Left forelimb (tissue), 1 donor: ENCODE measurements at regions not wholly inside any gene's neighbourhood (a gene's known extent, or its start where the extent isn't known, plus 50 kb on each side); places are given as distances from the start of the nearest gene placed in this dataset.

Source experiments
- DNase-seq: peaks from one replicate; pipeline ENCODE4 v3.0.0-alpha.2; 2018; ENCODE audit warnings: low spot score

- no peak for DNase-seq
Observed at GRCh38 chr21:38702196-38702595, 103.5 kb upstream of the ETS2 start.

- no peak for DNase-seq
Observed at GRCh38 chr21:38709876-38710275, 95.9 kb upstream of the ETS2 start.

GRCh38 chr21:38712071-38712470 is 93.7 kb upstream of the ETS2 start:
- no peak for DNase-seq

GRCh38 chr21:38712664-38713063 is 93.1 kb upstream of the ETS2 start:
- no peak for DNase-seq

- no peak for DNase-seq
Observed at GRCh38 chr21:38714039-38714817, 91.5 kb upstream of the ETS2 start.

- no peak for DNase-seq
Observed at GRCh38 chr21:38714999-38715398, 90.7 kb upstream of the ETS2 start.

- DNase-seq = no peak
Observed at GRCh38 chr21:38716088-38716487, 89.6 kb upstream of the ETS2 start.

GRCh38 chr21:38716942-38717341 is 88.8 kb upstream of the ETS2 start:
- no peak for DNase-seq

GRCh38 chr21:38718481-38718880 is 87.2 kb upstream of the ETS2 start:
- no peak for DNase-seq

- DNase-seq = no peak
Observed at GRCh38 chr21:38720074-38720473, 85.7 kb upstream of the ETS2 start.

- DNase-seq = no peak
Observed at GRCh38 chr21:38721055-38721454, 84.7 kb upstream of the ETS2 start.

GRCh38 chr21:38721958-38722357 is 83.8 kb upstream of the ETS2 start:
- DNase-seq = no peak

- no peak for DNase-seq
Observed at GRCh38 chr21:38725196-38726157, 80.3 kb upstream of the ETS2 start.

GRCh38 chr21:38726482-38726881 is 79.2 kb upstream of the ETS2 start:
- DNase-seq = no peak

- no peak for DNase-seq
Observed at GRCh38 chr21:38729291-38729690, 76.4 kb upstream of the ETS2 start.

GRCh38 chr21:38729754-38730379 is 75.9 kb upstream of the ETS2 start:
- DNase-seq = no peak

- DNase-seq = peak; percentile 91
Observed at GRCh38 chr21:38733972-38734546, 71.7 kb upstream of the ETS2 start.

GRCh38 chr21:38734646-38735365 is 70.9 kb upstream of the ETS2 start:
- no peak for DNase-seq

GRCh38 chr21:38735626-38736206 is 70.0 kb upstream of the ETS2 start:
- no peak for DNase-seq

- no peak for DNase-seq
Observed at GRCh38 chr21:38740090-38740489, 65.6 kb upstream of the ETS2 start.
